Ascending aorta (tissue), 2 donors: ENCODE measurements at regions not wholly inside any gene's neighbourhood (a gene's known extent, or its start where the extent isn't known, plus 50 kb on each side); places are given as distances from the start of the nearest gene placed in this dataset.
A peak's percentile ranks its signal among the peaks of the same experiment; 100 is the strongest.

Experiments used
- DNase-seq, 2 donors: peaks; one replicate each; pipeline ENCODE4 v3.0.0-alpha.2; 2019; ENCODE audit warnings: low spot score in 2 of 2
- H3K27ac ChIP-seq, 2 donors: fragments of 200-600 bp; sonication (generic); one replicate each; pipeline ENCODE4 v1.5.1; 2016 to 2017; ENCODE audit warnings: mild to moderate bottlenecking in 1 of 2
- H3K27me3 ChIP-seq: fragments of 200-600 bp; sonication (generic); one replicate; pipeline ENCODE4 v1.5.1; 2017
- H3K36me3 ChIP-seq, 2 donors: fragments of 200-600 bp; sonication (generic); one replicate each; pipeline ENCODE4 v1.5.1; 2016
- H3K4me1 ChIP-seq, 2 donors: fragments of 200-600 bp; sonication (generic); one replicate each; pipeline ENCODE4 v1.5.1; 2016 to 2017; ENCODE audit warnings: mild to moderate bottlenecking in 1 of 2
- H3K4me3 ChIP-seq, 2 donors: fragments of 200-600 bp; sonication (generic); one replicate each; pipeline ENCODE4 v1.5.1; 2016 to 2017; ENCODE audit warnings: mild to moderate bottlenecking in 1 of 2
- H3K9me3 ChIP-seq, 2 donors: fragments of 200-600 bp; sonication (generic); one replicate each; pipeline ENCODE4 v1.5.1; 2016
- CTCF ChIP-seq, 3 experiments: fragments of 200-600 bp in 2 of 3; fragments of 450-650 bp in 1 of 3; sonication (generic) in 2 of 3; IDR thresholded peaks; one replicate each; pipeline ENCODE4 v1.5.1; 2016 to 2019; ENCODE audit warnings: antibody characterized with exemption in 3 of 3, mild to moderate bottlenecking in 1 of 3, moderate library complexity in 1 of 3
- intact Hi-C: fragments of 100-400 bp; cut with DNase I; formaldehyde crosslinking; loops from one replicate; pipeline ENCODE4 v1.15.1; 2023

GRCh38 chr5:6255956-6256355 is 122.4 kb downstream of the MED10 start:
- no peak overlapping the region for H3K27ac ChIP-seq
- intact Hi-C loops: no loop called here
- no peak for TF ChIP-seq CTCF (IDR thresholded peaks at IDR 0.05)
- no peaks in the 10 kb centered on the region for H3K27me3 ChIP-seq
- no peak overlapping the region for H3K4me3 ChIP-seq
- no peaks in the 10 kb centered on the region for H3K9me3 ChIP-seq
- no peaks in the 10 kb centered on the region for H3K36me3 ChIP-seq
- peaks cover 0 to 4% of the 10 kb centered on the region in 2 donors for H3K4me1 ChIP-seq
- peak in 1 of 2 donors; percentile 9 for DNase-seq

- Histone ChIP-seq H3K36me3 (no peaks in the 10 kb centered on the region), H3K9me3 (no peaks in the 10 kb centered on the region), H3K27ac (no peak overlapping the region), H3K27me3 (no peaks in the 10 kb centered on the region), H3K4me3 (no peak overlapping the region), H3K4me1 (no peaks in the 10 kb centered on the region)
- peak in 1 of 2 donors; percentile 57 for DNase-seq
- intact Hi-C loops: no loop called here
- no peak for TF ChIP-seq CTCF (IDR thresholded peaks at IDR 0.05)
Observed at GRCh38 chr5:6253846-6254245, 124.5 kb downstream of the MED10 start.

GRCh38 chr5:6253281-6253680 is 125.1 kb downstream of the MED10 start:
- H3K9me3 ChIP-seq: no peaks in the 10 kb centered on the region
- intact Hi-C loops: no loop called here
- DNase-seq: no peak

GRCh38 chr5:6252581-6252980 is 125.8 kb downstream of the MED10 start:
- H3K4me1 ChIP-seq: no peaks in the 10 kb centered on the region
- no peak for TF ChIP-seq CTCF (IDR thresholded peaks at IDR 0.05)
- no peak overlapping the region for H3K27ac ChIP-seq
- peak in 1 of 2 donors; percentile 25 for DNase-seq
- H3K36me3 ChIP-seq: no peaks in the 10 kb centered on the region
- H3K27me3 ChIP-seq: no peaks in the 10 kb centered on the region
- no peak overlapping the region for H3K4me3 ChIP-seq
- intact Hi-C loops: no loop called here
- H3K9me3 ChIP-seq: no peaks in the 10 kb centered on the region

More at GRCh38 chr5:6253281-6253680, 125.1 kb downstream of the MED10 start:
- TF ChIP-seq CTCF (IDR thresholded peaks at IDR 0.05): no peak
- Histone ChIP-seq H3K27ac (no peak overlapping the region), H3K4me1 (no peaks in the 10 kb centered on the region), H3K4me3 (no peak overlapping the region), H3K27me3 (no peaks in the 10 kb centered on the region), H3K36me3 (no peaks in the 10 kb centered on the region)

- peak in 1 of 2 donors; percentile 25 for DNase-seq
- H3K27ac ChIP-seq: no peak overlapping the region
- no peaks in the 10 kb centered on the region for H3K36me3 ChIP-seq
- H3K4me3 ChIP-seq: no peak overlapping the region
- TF ChIP-seq CTCF (IDR thresholded peaks at IDR 0.05): no peak
- H3K9me3 ChIP-seq: no peaks in the 10 kb centered on the region
- no peaks in the 10 kb centered on the region for H3K4me1 ChIP-seq
- intact Hi-C loops: no loop called here
- no peaks in the 10 kb centered on the region for H3K27me3 ChIP-seq
Observed at GRCh38 chr5:6251565-6252102, 126.7 kb downstream of the MED10 start.

- Histone ChIP-seq H3K4me1 (no peaks in the 10 kb centered on the region), H3K27me3 (no peaks in the 10 kb centered on the region), H3K27ac (no peak overlapping the region), H3K36me3 (no peaks in the 10 kb centered on the region), H3K4me3 (no peak overlapping the region), H3K9me3 (no peaks in the 10 kb centered on the region)
- TF ChIP-seq CTCF (IDR thresholded peaks at IDR 0.05): no peak
- peak in 1 of 2 donors; percentile 34 for DNase-seq
- intact Hi-C loops: no loop called here
Observed at GRCh38 chr5:6250121-6250520, 128.2 kb downstream of the MED10 start.
